Erythroblast (primary cell): ENCODE measurements at regions not wholly inside any gene's neighbourhood (a gene's known extent, or its start where the extent isn't known, plus 50 kb on each side); places are given as distances from the start of the nearest gene placed in this dataset.

Source experiments
- GATA1 ChIP-seq: IDR thresholded peaks from 2 replicates; pipeline ENCODE4 v1.6.1; 2011; ENCODE audit warnings: low read depth, mild to moderate bottlenecking, control low read depth, low read length, moderate library complexity
- POLR2A ChIP-seq: IDR thresholded peaks from 2 replicates; pipeline ENCODE4 v1.6.1; 2011; ENCODE audit warnings: mild to moderate bottlenecking, low read length

DNA sequence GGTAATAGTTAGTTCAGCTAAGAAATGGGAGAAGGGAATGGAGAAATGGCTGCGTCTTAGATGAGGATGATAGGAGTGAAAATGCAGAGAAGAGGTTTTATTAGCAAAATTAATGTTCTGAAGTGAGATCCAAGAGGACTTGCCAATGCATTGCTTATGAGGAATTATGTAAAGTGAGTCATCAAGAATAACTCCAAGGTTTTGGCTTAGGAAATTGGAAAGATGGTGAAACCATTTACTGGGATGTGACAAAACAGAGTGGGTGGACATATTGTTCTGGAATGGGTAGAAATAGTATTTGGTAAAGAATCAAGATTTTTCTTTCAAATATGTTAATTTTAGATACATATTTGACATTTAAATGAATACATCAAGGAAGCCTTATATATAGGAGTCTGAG lies 306.6 kb upstream of the CYRIA start:
- TF ChIP-seq POLR2A = no peak
- no peak for TF ChIP-seq GATA1
